H9 (cell line): ENCODE measurements at regions not wholly inside any gene's neighbourhood (a gene's known extent, or its start where the extent isn't known, plus 50 kb on each side); places are given as distances from the start of the nearest gene placed in this dataset.

Experiments
- DNase-seq: peaks from one replicate; pipeline ENCODE4 v3.0.0-alpha.2; 2017
- H2AFZ ChIP-seq: one replicate; pipeline ENCODE4 v1.6.1; 2013; ENCODE audit warnings: mild to moderate bottlenecking, low read length, control low read depth, moderate library complexity
- H2AK5ac ChIP-seq: 2 replicates; pipeline ENCODE4 v1.6.1; 2013; ENCODE audit warnings: low read length, control low read depth, mixed read lengths; ENCODE audit not compliant: insufficient read length
- H2BK120ac ChIP-seq: one replicate; pipeline ENCODE4 v1.6.1; 2013; ENCODE audit warnings: low read depth, mild to moderate bottlenecking, low read length, control low read depth, inconsistent platforms; ENCODE audit not compliant: poor library complexity, severe bottlenecking
- H2BK12ac ChIP-seq: 2 replicates; pipeline ENCODE4 v1.6.1; 2013; ENCODE audit warnings: low read length, control low read depth, mixed read lengths, low read depth; ENCODE audit not compliant: insufficient read length
- H2BK15ac ChIP-seq: 2 replicates; pipeline ENCODE4 v1.6.1; 2013; ENCODE audit warnings: low read depth, low read length, control low read depth
- H2BK20ac ChIP-seq: one replicate; pipeline ENCODE4 v1.6.1; 2013; ENCODE audit warnings: low read depth, mild to moderate bottlenecking, low read length, control low read depth, inconsistent platforms; ENCODE audit not compliant: poor library complexity, severe bottlenecking
- H2BK5ac ChIP-seq: 2 replicates; pipeline ENCODE4 v1.6.1; 2013; ENCODE audit warnings: low read length, control low read depth, mixed read lengths; ENCODE audit not compliant: insufficient read length
- H3K14ac ChIP-seq: 2 replicates; pipeline ENCODE4 v1.6.1; 2013; ENCODE audit warnings: low read length, control low read depth; ENCODE audit not compliant: insufficient read depth
- H3K18ac ChIP-seq: 2 replicates; pipeline ENCODE4 v1.6.1; 2013; ENCODE audit warnings: low read depth, mild to moderate bottlenecking, mixed read lengths, low read length, control low read depth; ENCODE audit not compliant: insufficient read length
- H3K23ac ChIP-seq: 2 replicates; pipeline ENCODE4 v1.6.1; 2013; ENCODE audit warnings: low read length, control low read depth, mixed read lengths, low read depth; ENCODE audit not compliant: insufficient read length
- H3K23me2 ChIP-seq: 2 replicates; pipeline ENCODE4 v1.6.1; 2013; ENCODE audit warnings: low read depth, mild to moderate bottlenecking, mixed read lengths, low read length, control low read depth; ENCODE audit not compliant: insufficient read length, poor library complexity, severe bottlenecking
- H3K27ac ChIP-seq: 2 replicates; pipeline ENCODE4 v1.5.1; 2013; ENCODE audit warnings: low read length, control low read depth, mixed read lengths, low read depth; ENCODE audit not compliant: insufficient read length
- H3K27me3 ChIP-seq: 2 replicates; pipeline ENCODE4 v1.6.1; 2013; ENCODE audit warnings: low read length, control low read depth, inconsistent platforms; ENCODE audit not compliant: insufficient read depth
- H3K4ac ChIP-seq: 2 replicates; pipeline ENCODE4 v1.6.1; 2013; ENCODE audit warnings: low read depth, mild to moderate bottlenecking, control low read depth, inconsistent platforms, low read length, moderate library complexity
- H3K4me1 ChIP-seq: 2 replicates; pipeline ENCODE4 v1.6.1; 2013; ENCODE audit warnings: low read length, control low read depth, inconsistent platforms; ENCODE audit not compliant: insufficient read depth
- H3K4me2 ChIP-seq: 2 replicates; pipeline ENCODE4 v1.6.1; 2013; ENCODE audit warnings: low read length, control low read depth, mixed read lengths; ENCODE audit not compliant: insufficient read length, insufficient read depth
- H3K56ac ChIP-seq: 2 replicates; pipeline ENCODE4 v1.6.1; 2013; ENCODE audit warnings: low read depth, mild to moderate bottlenecking, mixed read lengths, low read length, control low read depth; ENCODE audit not compliant: insufficient read length
- H3K79me1 ChIP-seq: 2 replicates; pipeline ENCODE4 v1.6.1; 2013; ENCODE audit warnings: low read depth, mild to moderate bottlenecking, moderate library complexity, low read length, control low read depth, inconsistent platforms; ENCODE audit not compliant: insufficient read depth, poor library complexity, severe bottlenecking
- H3K79me2 ChIP-seq: 2 replicates; pipeline ENCODE4 v1.6.1; 2013; ENCODE audit warnings: low read length, control low read depth, inconsistent platforms; ENCODE audit not compliant: insufficient read depth
- H3K9ac ChIP-seq: 2 replicates; pipeline ENCODE4 v1.6.1; 2013; ENCODE audit warnings: low read length, control low read depth, mixed read lengths; ENCODE audit not compliant: insufficient read length; ENCODE audit errors: extremely low read depth
- H3K9me3 ChIP-seq: one replicate; pipeline ENCODE4 v1.6.1; 2013; ENCODE audit warnings: low read depth, low read length, inconsistent platforms; ENCODE audit not compliant: control insufficient read depth
- H3T11ph ChIP-seq: one replicate; pipeline ENCODE4 v1.6.1; 2013; ENCODE audit warnings: mild to moderate bottlenecking, low read length, control low read depth, inconsistent platforms
- H4K20me1 ChIP-seq: one replicate; pipeline ENCODE4 v1.6.1; 2013; ENCODE audit not compliant: control insufficient read depth, insufficient read length, insufficient read depth
- H4K5ac ChIP-seq: 2 replicates; pipeline ENCODE4 v1.6.1; 2013; ENCODE audit warnings: low read depth, mild to moderate bottlenecking, mixed read lengths, low read length, control low read depth; ENCODE audit not compliant: insufficient read length
- H4K8ac ChIP-seq: replicated peaks from 2 replicates; pipeline ENCODE4 v1.6.1; 2013; ENCODE audit warnings: low read length, control low read depth, mixed read lengths, low read depth; ENCODE audit not compliant: insufficient read length
- H4K91ac ChIP-seq: 2 replicates; pipeline ENCODE4 v1.6.1; 2013; ENCODE audit warnings: low read depth, mild to moderate bottlenecking, moderate library complexity, mixed read lengths, low read length, control low read depth; ENCODE audit not compliant: insufficient read length
- H3K27ac Mint-ChIP-seq, 3 experiments: 2 replicates in 2 of 3; 3 replicates in 1 of 3; pipeline ENCODE4 v1.8.0; 2020 to 2021; ENCODE audit warnings: mixed read lengths in 3 of 3, mild to moderate bottlenecking in 1 of 3, moderate library complexity in 1 of 3
- H3K27me3 Mint-ChIP-seq: 2 replicates; pipeline ENCODE4 v1.8.0; 2021; ENCODE audit warnings: low read depth, mild to moderate bottlenecking, moderate library complexity, mixed read lengths
- H3K36me3 Mint-ChIP-seq, 3 experiments: 2 replicates in 2 of 3; 3 replicates in 1 of 3; pipeline ENCODE4 v1.8.0; 2020 to 2021; ENCODE audit warnings: low read depth in 3 of 3, mixed read lengths in 3 of 3; ENCODE audit not compliant: insufficient read depth in 1 of 3
- H3K4me1 Mint-ChIP-seq, 2 experiments: 2 replicates each; pipeline ENCODE4 v1.8.0; 2020; ENCODE audit warnings: mixed read lengths in 2 of 2
- H3K4me3 Mint-ChIP-seq, 2 experiments: 2 replicates in 1 of 2; 3 replicates in 1 of 2; pipeline ENCODE4 v1.8.0; 2020 to 2021; ENCODE audit warnings: mild to moderate bottlenecking in 2 of 2, mixed read lengths in 2 of 2, moderate library complexity in 1 of 2
- H3K9me3 Mint-ChIP-seq, 2 experiments: 2 replicates in 1 of 2; 3 replicates in 1 of 2; pipeline ENCODE4 v1.8.0; 2020; ENCODE audit warnings: mild to moderate bottlenecking in 2 of 2, mixed read lengths in 2 of 2, moderate library complexity in 1 of 2
- CTCF ChIP-seq: fragments of 200-600 bp; sonication (generic); conservative IDR thresholded peaks from 3 replicates; pipeline ENCODE4 v1.8.0; 2021; ENCODE audit warnings: antibody characterized with exemption, mild to moderate bottlenecking
- WGBS: extraction: QIAGEN DNeasy Blood & Tissue Kit; methylation state at CpG from one replicate; pipeline ENCODE4 v1.1.7; 2013; ENCODE audit warnings: missing lambda C conversion rate, low lambda C conversion rate, mixed read lengths; ENCODE audit not compliant: insufficient read length; ENCODE audit errors: extremely low coverage; 5-methylcytosine and 5-hydroxymethylcytosine counted together

GRCh38 chr13:69010789-69011188 is 1096.8 kb upstream of the ATXN8OS start:
- Mint-ChIP-seq H3K27me3 (no peaks in the 10 kb centered on the region), H3K27ac (peak overlapping the region in 1 of 3 experiments; percentile 31; a peak in 1 of 7 replicates), H3K9me3 (peaks cover 0 to 2% of the 10 kb centered on the region in 2 experiments; a peak in 1 of 5 replicates), H3K4me3 (no peak overlapping the region), H3K36me3 (peaks cover 0 to 10% (median 5%) of the 10 kb centered on the region in 3 experiments; a peak in 3 of 7 replicates), H3K4me1 (peaks cover 19 to 29% of the 10 kb centered on the region in 2 experiments)
- H3K23ac ChIP-seq: no peak overlapping the region
- no peak for DNase-seq
- no peak overlapping the region for H3K4me2 ChIP-seq
- H4K8ac ChIP-seq: no peak overlapping the region
- H3K9ac ChIP-seq: no peak overlapping the region
- H3K4me1 ChIP-seq: peaks cover 3% of the 10 kb centered on the region; the same call in 1 of the 2 replicates
- H3K23me2 ChIP-seq: no peaks in the 10 kb centered on the region
- no peaks in the 10 kb centered on the region for H3K27me3 ChIP-seq
- no peak overlapping the region for H2AFZ ChIP-seq
- H3K4ac ChIP-seq: no peak overlapping the region
- H2BK5ac ChIP-seq: no peak overlapping the region
- H2BK20ac ChIP-seq: no peak overlapping the region
- H3T11ph ChIP-seq: no peak overlapping the region
- no peak overlapping the region for H4K5ac ChIP-seq
- TF ChIP-seq CTCF: no peak
- no peak overlapping the region for H4K91ac ChIP-seq
- 100% methylated on average over 1 of the region's 3 CpGs for WGBS
- no peak overlapping the region for H3K14ac ChIP-seq
- no peak overlapping the region for H2BK15ac ChIP-seq
- H3K27ac ChIP-seq: no peak overlapping the region
- no peak overlapping the region for H3K56ac ChIP-seq
- H3K79me2 ChIP-seq: no peaks in the 10 kb centered on the region
- H3K18ac ChIP-seq: no peak overlapping the region
- H4K20me1 ChIP-seq: no peaks in the 10 kb centered on the region
- no peak overlapping the region for H2BK12ac ChIP-seq
- no peaks in the 10 kb centered on the region for H3K9me3 ChIP-seq
- no peak overlapping the region for H2AK5ac ChIP-seq
- H3K79me1 ChIP-seq: no peaks in the 10 kb centered on the region
- H2BK120ac ChIP-seq: no peak overlapping the region
